GM21737 (cell line): ENCODE measurements at regions not wholly inside any gene's neighbourhood (a gene's known extent, or its start where the extent isn't known, plus 50 kb on each side); places are given as distances from the start of the nearest gene placed in this dataset.

Experiments
- ATAC-seq: cut with Tn5 transposase; IDR thresholded peaks from one replicate; pipeline ENCODE4 v1.9.1; 2021; ENCODE audit warnings: mild to moderate bottlenecking, moderate library complexity; ENCODE audit not compliant: unreplicated experiment

GRCh38 chr6:97668716-97669115 lies 385.7 kb upstream of the MMS22L start:
- peak; percentile 33 for ATAC-seq

GRCh38 chr6:97669191-97670031 lies 386.4 kb upstream of the MMS22L start:
- ATAC-seq, result peak; percentile 100

DNA sequence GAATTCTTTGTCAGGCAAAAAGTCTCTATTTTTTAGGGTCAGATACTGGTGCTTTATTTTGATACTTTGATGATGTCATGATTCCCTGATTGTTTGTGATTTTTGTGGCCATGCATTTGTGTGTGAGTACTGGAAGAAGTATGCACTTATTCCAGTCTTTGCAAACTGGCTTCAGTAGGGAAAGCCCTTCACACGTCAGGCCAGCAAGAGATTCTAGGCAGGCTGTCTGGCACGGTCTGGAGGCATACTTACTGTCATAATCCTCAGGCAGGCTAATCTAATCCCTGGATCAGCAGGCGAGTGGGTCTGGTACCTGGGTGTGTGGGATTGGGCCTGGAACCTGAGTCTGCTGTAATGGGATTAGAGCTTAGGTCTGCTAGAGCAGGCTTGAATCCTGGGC lies 391.8 kb upstream of the MMS22L start:
- ATAC-seq, result no peak

- ATAC-seq, result no peak
These were observed 394.6 kb upstream of the MMS22L start for GRCh38 chr6:97677626-97678025.

DNA sequence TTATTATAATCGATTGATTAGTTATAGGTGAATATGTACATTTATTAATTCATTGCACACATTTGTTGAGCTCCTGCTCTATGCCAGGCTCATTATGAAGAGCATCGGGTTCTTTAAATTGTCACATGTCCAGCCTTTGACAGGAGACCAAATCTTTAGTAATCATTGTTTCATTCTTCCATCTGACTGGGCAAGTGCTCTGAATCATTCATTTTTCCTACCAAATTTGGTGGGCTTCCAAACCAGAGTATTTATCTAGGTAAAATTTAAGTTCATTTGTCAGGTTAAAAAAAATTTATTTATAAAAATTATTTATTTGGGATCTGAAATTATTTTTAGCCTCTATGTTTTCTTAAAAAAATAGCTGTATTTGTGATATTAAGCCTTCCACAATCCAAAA lies 404.9 kb upstream of the MMS22L start:
- ATAC-seq, result no peak

DNA sequence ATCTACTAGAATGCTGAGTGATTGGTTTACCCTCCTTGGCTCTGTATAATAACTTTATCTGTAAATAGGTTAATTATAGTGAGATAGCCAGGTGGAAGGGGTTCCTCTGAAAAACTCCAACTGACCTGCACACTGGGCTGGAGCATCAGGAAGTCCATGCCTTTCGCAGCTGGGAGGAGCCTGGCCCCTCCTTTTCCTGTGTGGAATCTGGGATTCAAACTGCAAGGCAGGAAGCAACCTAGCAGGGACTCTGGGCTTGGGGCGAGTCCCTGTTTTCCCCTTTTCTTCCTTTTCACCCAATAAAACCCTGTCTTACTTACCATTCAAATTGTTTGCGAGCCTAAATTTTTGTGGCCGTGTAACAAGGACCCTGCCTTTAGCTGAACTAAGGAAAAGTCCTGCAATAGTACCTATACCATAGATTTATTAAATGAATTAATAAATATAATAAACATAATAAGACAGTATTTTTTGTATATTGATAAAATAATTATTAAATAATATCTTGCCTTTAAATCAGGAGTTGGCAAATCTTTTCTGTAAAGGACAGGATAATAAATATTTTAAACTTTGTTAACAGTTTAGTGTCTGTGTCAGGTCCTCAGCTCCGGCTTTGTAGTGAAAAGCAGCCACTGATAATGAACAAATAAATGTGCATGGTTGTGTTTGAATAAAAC lies 406.2 kb upstream of the MMS22L start:
- no peak for ATAC-seq

DNA sequence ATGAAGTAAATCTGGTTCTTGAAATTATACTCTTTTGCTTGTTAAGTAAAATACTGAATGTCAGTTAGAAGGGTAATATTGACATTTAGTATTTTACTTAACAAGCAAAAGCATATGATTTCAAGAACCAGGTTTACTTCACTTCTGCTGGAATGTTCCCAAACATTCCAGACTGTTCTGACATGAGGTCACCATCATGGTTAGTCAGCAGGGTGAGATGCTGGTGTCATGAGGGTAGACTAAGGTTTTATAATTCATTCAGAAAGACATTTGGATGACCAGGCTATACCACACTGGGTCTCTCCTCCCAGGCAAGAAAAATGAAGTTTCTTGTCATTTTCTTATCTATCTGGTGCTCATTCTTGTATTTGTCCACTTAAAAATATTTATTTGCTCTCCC lies 414.4 kb upstream of the MMS22L start:
- ATAC-seq, result no peak

DNA sequence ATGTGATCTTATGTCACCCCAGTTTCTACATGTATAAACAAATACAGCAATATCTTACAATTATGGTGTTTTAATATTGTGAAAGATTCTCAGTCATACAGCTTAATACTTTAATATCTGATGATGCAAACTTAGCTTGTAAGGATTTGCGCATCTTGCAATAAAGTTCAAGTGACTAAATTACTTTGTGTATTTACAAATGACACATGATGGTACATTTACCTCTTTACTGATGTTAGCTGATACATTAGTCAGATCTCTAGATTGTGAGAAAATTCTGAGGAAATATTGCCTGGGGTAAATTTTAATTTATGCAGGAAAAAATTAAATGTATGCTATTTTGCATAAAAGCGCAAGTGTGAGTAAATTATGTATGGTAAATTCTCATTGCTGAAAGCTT lies 418.8 kb upstream of the MMS22L start:
- no peak for ATAC-seq

- no peak for ATAC-seq
These were observed 419.2 kb upstream of the MMS22L start for GRCh38 chr6:97702248-97702647.

DNA sequence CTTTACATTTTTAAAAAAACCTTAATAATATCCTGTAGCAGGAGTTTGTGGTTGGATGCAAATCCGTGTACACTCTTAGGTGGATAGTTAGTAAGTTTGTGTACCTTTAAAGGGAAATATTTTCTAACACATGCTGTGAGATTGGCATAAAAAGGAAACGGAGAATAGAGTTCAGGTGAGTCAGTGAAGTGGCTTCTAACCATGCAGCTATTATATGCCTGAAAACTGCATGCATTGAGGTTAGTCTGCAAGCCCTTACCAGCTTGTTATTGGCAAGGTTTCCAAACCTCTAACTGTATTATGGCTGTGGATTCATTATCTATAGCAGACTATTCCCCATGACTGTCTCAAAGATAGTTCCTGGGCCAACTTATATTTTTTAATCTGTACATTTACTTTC lies 420.6 kb upstream of the MMS22L start:
- no peak for ATAC-seq

- no peak for ATAC-seq
These were observed 422.6 kb upstream of the MMS22L start for GRCh38 chr6:97705568-97705967.

GRCh38 chr6:97712751-97713150 lies 429.7 kb upstream of the MMS22L start:
- ATAC-seq, result no peak

DNA sequence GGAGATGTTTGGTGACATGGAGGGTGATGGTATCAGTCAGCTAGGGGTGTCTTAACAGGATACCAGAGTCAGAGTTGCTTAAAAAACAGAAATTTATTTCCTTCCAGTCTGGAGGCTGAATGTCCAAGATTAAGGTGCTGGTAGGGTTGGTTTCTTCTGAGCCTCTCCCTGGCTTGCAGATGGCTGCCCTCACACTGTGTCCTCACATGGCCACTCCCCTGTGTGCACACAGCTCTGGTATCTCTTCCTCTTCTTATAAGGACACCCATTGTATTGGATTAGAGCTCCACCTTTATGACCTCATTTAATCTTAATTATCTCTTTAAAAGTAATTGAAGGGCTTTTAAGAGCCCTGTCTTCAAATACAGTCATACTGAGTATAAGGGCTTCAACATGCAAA lies 431.8 kb upstream of the MMS22L start:
- no peak for ATAC-seq

- no peak for ATAC-seq
These were observed 434.1 kb upstream of the MMS22L start for GRCh38 chr6:97717086-97717485.

DNA sequence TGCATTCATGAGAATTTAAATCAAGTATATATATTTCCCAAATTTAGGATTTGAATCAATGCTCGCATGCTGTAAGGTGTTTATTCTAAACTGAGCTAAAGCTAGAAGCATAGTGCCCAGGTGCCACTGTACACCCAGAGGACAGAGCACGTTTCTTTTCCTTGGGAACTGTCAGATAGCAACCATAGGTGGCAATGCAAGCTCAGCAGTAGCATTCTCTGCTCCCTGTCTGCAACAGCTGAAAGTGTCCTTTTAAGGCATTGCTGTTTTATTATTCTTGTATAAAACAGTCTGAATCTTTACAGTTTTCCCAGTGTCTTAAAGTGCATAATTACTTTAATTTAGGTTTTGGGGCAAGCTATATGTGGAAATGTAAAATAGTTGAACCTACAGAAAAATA lies 443.4 kb upstream of the MMS22L start:
- no peak for ATAC-seq

DNA sequence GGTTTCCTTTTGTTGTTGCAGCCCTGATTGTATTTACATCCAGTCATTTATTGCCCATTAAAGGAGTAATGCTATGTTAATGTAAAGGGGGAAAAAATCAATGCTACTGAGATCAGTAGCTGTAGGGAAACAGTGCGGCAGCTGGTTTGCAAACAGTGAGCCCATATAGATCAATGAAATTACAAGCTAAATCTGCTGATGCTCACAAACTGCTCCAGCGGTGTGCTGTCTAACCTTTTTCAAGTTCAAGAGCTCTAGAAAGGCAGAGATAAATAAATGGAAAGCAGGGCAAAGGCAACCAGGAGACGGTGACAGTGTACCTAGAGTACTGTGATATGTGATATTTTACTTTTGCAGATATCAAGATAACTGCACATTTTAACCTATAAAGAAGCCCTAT lies 449.0 kb upstream of the MMS22L start:
- no peak for ATAC-seq

DNA sequence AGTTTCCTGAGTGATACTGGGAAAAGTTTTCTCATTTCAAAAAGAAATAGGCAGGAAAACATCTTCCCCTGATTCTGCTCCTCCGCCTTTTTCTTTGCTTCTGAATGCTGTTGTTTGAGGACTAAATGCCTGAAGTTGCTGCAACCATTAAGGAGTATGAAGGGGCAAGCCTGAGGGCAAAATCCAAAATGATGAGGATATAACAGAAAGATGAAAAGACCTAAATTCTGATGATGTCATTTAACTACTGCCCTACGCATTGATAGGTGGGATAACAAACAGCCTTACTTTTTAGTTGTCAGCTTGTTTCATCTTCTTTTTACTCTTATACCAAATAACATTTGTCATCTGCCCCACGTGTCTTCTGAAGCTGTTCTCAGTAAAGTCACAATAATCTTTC lies 474.6 kb upstream of the MMS22L start:
- no peak for ATAC-seq

DNA sequence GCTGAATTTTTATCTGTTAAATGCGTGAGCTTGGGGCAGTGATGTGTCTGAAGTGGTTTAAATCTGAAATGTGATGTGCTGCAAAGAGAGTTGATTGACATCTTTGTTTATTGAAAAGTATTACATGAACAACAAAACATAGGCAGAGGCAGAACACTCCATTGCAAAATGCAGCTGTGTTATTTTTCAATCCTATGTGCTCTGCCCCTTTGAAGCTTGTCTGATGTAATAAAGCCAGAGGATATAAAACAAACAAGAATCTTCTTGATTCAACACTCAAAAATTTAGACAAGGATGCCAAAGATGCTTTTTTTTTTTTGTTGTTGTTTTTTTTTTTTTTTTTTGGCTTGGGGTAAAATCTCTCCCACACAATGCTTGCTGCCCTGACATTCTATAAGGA lies 482.4 kb upstream of the MMS22L start:
- ATAC-seq, result no peak

DNA sequence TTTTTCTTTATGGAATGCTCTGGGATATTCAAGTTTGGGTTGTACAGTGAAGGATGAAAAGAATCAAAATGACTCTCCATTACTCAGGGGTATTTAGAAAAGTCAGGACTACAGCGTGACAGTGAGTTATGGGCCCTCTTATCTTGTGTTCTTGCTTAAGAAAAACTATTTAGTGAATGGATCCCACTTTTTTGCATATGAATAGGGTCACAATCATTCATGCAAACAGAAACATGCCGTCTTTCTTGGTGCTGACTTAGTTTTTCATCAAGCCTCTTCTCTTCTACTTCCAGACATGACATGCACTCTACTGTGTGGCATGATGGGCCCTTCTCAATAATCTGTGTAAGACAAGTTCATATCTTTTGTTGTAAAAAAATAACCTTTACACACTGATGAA lies 488.4 kb upstream of the MMS22L start:
- no peak for ATAC-seq

GRCh38 chr6:97775012-97775411 lies 492.0 kb upstream of the MMS22L start:
- ATAC-seq, result no peak

- no peak for ATAC-seq
These were observed 495.4 kb upstream of the MMS22L start for GRCh38 chr6:97778290-97779038.
